ENCODE measurements at regions not wholly inside any gene's neighbourhood (a gene's known extent, or its start where the extent isn't known, plus 50 kb on each side); places are given as distances from the start of the nearest gene placed in this dataset.

DNA sequence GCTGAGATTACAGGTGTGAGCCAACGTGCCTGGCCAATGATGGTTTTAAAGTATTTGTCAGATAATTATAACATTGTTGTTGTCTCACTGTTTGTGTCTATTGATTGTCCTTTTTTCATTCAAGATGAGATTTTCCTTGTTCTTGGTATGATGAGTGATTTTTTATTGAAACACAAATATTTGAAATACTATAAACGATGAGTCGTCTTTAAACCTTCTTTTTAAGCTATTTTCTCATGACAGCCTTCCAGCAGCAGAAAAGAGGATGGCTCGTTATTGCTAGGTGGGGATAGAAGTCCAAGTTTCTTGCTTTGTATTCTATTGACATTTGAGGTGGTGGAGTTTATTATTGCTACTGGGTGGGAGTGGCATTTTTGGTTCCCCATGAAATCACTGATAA lies 61.7 kb upstream of the MDFIC2 start:
- no peak for DNase-seq (ENCODE audit: low read depth, low spot score)
